Stomach (tissue), 4 donors: ENCODE measurements at regions not wholly inside any gene's neighbourhood (a gene's known extent, or its start where the extent isn't known, plus 50 kb on each side); places are given as distances from the start of the nearest gene placed in this dataset.

ENCODE experiments used
- CTCF ChIP-seq, 7 experiments: fragments of 450-650 bp in 4 of 7; fragments of 200-600 bp in 3 of 7; sonication (generic) in 3 of 7; IDR thresholded peaks; one replicate each; pipeline ENCODE4 v1.5.1; 2016 to 2019; ENCODE audit warnings: antibody characterized with exemption in 7 of 7, control low read depth in 2 of 7, mild to moderate bottlenecking in 1 of 7
- EP300 ChIP-seq: sonication (generic); formaldehyde crosslinking; IDR thresholded peaks from one replicate; pipeline ENCODE4 v1.6.1; 2017; ENCODE audit warnings: antibody characterized with exemption
- POLR2A ChIP-seq, 4 donors: fragments of 450-650 bp; IDR thresholded peaks; one replicate each; pipeline ENCODE4 v1.6.1; 2016; ENCODE audit warnings: antibody characterized with exemption in 4 of 4, control low read depth in 2 of 4, mild to moderate bottlenecking in 1 of 4, moderate library complexity in 1 of 4

DNA sequence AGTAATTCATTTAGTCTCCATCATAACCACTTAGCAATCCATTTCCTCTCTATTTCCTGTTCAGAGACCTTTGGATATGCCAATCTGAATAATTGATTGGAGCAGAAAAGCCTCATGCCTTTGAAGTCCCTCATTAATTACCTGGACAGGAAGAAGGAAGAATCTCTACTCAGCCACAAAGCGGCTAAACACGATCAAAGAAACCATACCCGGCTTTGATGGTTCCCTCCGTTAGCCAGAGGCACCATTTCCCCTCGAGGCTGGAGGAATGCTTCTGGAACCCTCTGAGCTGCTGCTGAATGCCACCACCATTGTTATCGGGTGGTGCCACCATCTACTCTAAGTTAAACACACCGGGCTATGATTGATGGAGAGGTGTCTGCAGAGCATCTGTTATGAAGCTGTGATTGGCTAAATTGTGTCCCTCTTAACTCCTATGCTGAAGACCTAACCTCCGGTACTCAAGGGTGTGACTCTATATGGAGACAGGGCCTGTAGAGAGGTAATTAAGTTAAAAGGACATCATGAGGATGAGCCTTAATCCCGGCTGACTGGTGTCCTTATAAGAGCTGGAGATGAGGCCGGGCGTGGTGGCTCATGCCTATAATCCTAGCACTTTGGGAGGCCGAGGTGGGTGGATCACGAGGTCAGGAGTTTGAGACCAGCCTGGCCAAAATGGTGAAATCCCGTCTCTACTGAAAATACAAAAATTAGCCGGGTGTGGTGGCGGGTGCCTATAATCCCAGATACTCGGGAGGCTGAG lies 168.6 kb downstream of the CTTN start:
- TF ChIP-seq POLR2A (IDR thresholded peaks at IDR 0.05) (no peak), CTCF (IDR thresholded peaks at IDR 0.05) (no peak), EP300 (no peak)
